Kidney (tissue), 13 donors: ENCODE measurements at regions not wholly inside any gene's neighbourhood (a gene's known extent, or its start where the extent isn't known, plus 50 kb on each side); places are given as distances from the start of the nearest gene placed in this dataset.

Experiments used
- DNase-seq, 5 donors: peaks; one replicate each; pipeline ENCODE4 v3.0.0-alpha.2; 2013 to 2020
- FAIRE-seq: peaks from 2 replicates; lab custom pipeline; 2012; peaks lifted over from hg19 to GRCh38; lab: Jason Lieb, UNC
- H3K27ac ChIP-seq, 2 donors: one replicate each; pipeline ENCODE4 v1.7.0; 2013; ENCODE audit warnings: low read depth in 2 of 2, low read length in 2 of 2, inconsistent platforms in 1 of 2
- H3K27me3 ChIP-seq: one replicate; pipeline ENCODE4 v1.7.1; 2013; ENCODE audit warnings: low read length, inconsistent platforms; ENCODE audit not compliant: control insufficient read depth, insufficient read depth
- H3K36me3 ChIP-seq, 3 donors: one replicate each; pipeline versions ENCODE4 v1.7.0 to v1.7.1; 2013; ENCODE audit warnings: low read length in 3 of 3, control low read depth in 1 of 3, inconsistent platforms in 1 of 3; ENCODE audit not compliant: insufficient read depth in 3 of 3, control insufficient read depth in 2 of 3
- H3K4me1 ChIP-seq, 3 donors: one replicate each; pipeline versions ENCODE4 v1.7.0 to v1.7.1; 2013; ENCODE audit warnings: low read length in 3 of 3, inconsistent platforms in 1 of 3, low read depth in 1 of 3; ENCODE audit not compliant: control insufficient read depth in 2 of 3, insufficient read depth in 2 of 3
- H3K4me3 ChIP-seq, 3 donors: one replicate each; pipeline versions ENCODE4 v1.7.0 to v1.8.1; 2013; ENCODE audit warnings: low read length in 3 of 3, control low read depth in 1 of 3, inconsistent platforms in 1 of 3
- H3K9ac ChIP-seq, 3 donors: one replicate each; pipeline versions ENCODE4 v1.7.0 to v1.7.1; 2013; ENCODE audit warnings: low read length in 3 of 3, control low read depth in 1 of 3, inconsistent platforms in 1 of 3
- H3K9me3 ChIP-seq, 3 donors: one replicate each; pipeline versions ENCODE4 v1.7.0 to v1.7.1; 2013; ENCODE audit warnings: low read length in 3 of 3, control low read depth in 1 of 3, inconsistent platforms in 1 of 3; ENCODE audit not compliant: control insufficient read depth in 2 of 3, insufficient read depth in 1 of 3
- intact Hi-C: fragments of 100-400 bp; cut with DNase I; formaldehyde crosslinking; loops from one replicate; pipeline ENCODE4 v1.11.1; 2022
- TF ChIP-seq, protein P1 (sequence below): IDR thresholded peaks from 3 replicates; pipeline ENCODE4 v1.5.1; 2012; ENCODE audit warnings: mild to moderate bottlenecking, moderate library complexity, borderline replicate concordance; ENCODE audit not compliant: insufficient read depth; ENCODE audit errors: extremely low read depth
- donor health status: control.
- donor health status: control.
- donor health status: control.
- donor health status: control.
- donor health status: control.
- donor health status: DM: yes; HTN: yes; CAD: no.
- donor health status: Normal renal cell carcinoma (clear cell type).

DNA sequence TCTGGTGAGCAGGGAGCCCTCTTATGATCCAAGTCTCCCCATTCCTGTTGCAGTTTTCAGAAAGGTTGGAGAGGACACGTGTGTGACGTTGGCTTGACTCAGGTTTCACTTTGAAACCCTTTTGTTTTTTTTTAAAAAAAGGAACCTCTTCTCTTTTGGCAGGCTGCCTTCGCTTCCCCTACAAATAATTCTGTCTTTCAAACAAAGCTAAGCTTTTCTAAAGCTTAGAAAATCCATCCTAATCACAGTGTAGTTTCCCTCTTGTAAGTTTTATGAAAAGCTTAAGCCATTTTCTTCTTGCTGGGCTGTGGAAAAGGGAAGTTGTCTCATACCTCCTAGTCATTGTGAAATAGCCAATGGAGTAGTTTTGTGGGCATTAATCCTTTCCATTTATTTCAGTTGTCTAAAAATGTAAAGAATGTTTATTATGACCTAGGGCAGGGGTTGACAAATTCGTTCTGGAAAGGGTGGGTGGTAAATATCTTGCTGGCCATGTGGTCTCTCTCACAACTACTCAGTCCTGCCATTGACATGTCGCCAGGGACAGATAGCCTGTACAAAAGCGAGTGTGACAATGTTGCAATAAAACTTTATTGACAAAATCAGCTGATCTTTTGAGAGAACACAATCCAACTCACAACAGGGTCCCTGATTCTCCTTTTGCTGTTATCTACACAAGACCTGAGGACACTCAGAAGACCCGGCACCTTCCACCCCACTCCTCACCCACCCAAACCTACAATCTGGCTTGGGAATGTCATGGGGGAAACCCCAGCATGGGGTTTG lies 878.8 kb downstream of the RNF144A start:
- FAIRE-seq (no peak), DNase-seq (peak in 2 of 5 donors; percentile 15 to 73)
- H3K9me3 ChIP-seq = no peaks in the 10 kb centered on the region
- H3K4me3 ChIP-seq = no peak overlapping the region
- TF ChIP-seq, protein P1, sequence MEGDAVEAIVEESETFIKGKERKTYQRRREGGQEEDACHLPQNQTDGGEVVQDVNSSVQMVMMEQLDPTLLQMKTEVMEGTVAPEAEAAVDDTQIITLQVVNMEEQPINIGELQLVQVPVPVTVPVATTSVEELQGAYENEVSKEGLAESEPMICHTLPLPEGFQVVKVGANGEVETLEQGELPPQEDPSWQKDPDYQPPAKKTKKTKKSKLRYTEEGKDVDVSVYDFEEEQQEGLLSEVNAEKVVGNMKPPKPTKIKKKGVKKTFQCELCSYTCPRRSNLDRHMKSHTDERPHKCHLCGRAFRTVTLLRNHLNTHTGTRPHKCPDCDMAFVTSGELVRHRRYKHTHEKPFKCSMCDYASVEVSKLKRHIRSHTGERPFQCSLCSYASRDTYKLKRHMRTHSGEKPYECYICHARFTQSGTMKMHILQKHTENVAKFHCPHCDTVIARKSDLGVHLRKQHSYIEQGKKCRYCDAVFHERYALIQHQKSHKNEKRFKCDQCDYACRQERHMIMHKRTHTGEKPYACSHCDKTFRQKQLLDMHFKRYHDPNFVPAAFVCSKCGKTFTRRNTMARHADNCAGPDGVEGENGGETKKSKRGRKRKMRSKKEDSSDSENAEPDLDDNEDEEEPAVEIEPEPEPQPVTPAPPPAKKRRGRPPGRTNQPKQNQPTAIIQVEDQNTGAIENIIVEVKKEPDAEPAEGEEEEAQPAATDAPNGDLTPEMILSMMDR = no peak
- H3K27ac ChIP-seq = no peak overlapping the region
- intact Hi-C loops = no loop called here
- H3K9ac ChIP-seq = no peak overlapping the region
- H3K36me3 ChIP-seq = no peaks in the 10 kb centered on the region
- no peaks in the 10 kb centered on the region for H3K4me1 ChIP-seq
- H3K27me3 ChIP-seq = no peaks in the 10 kb centered on the region

DNA sequence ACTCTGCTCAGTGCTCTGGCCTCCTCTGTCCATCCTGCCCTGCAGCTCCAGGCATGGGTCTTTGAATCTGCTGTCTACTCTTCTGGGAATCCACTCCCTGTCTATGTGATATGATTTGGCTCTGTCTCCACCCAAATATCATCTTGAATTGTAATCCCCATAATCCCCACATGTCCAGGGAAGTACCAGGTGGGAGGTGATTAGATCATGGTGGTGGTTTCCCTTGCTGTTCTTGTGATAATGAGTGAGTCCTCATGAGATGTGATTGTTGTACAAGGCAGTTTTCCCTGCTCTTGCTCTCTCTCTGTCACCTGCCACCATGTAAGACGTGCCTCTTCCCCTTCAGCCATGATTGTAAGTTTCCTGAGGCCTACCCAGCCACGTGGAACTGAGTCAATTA lies 881.8 kb upstream of the ID2 start:
- DNase-seq (no peak), FAIRE-seq (no peak)
- TF ChIP-seq, protein P1 = no peak
- H3K4me3 ChIP-seq = no peak overlapping the region
- H3K27me3 ChIP-seq = no peaks in the 10 kb centered on the region
- H3K9ac ChIP-seq = no peak overlapping the region
- intact Hi-C loops = no loop called here
- no peaks in the 10 kb centered on the region for H3K4me1 ChIP-seq
- H3K9me3 ChIP-seq = no peaks in the 10 kb centered on the region
- no peaks in the 10 kb centered on the region for H3K36me3 ChIP-seq
- no peak overlapping the region for H3K27ac ChIP-seq

DNA sequence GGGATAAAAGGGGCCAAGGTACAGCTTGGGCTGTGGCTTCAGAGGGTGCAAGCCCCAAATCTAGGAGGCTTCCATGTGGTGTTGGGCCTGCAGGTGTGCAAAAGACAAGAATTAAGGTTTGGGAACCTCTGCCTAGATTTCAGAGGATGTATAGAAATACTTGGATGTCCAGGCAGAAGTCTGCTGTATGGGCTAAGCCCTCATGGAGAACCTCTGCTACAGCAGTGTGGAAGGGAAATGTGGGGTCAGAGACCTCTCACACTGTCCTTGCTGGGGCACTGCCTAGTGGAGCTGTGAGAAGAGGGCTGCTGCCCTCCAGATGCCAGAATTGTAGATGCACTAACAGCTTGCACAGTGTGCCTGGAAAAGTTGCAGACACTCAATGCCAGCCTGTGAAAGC lies 880.6 kb upstream of the ID2 start:
- H3K4me3 ChIP-seq = no peak overlapping the region
- H3K27me3 ChIP-seq = no peaks in the 10 kb centered on the region
- no peak overlapping the region for H3K9ac ChIP-seq
- no peak for FAIRE-seq
- H3K36me3 ChIP-seq = no peaks in the 10 kb centered on the region
- no peak overlapping the region for H3K27ac ChIP-seq
- no peaks in the 10 kb centered on the region for H3K9me3 ChIP-seq
- TF ChIP-seq, protein P1 = no peak
- intact Hi-C loops = no loop called here
- DNase-seq = no peak
- H3K4me1 ChIP-seq = no peaks in the 10 kb centered on the region
